ENCODE measurements at regions not wholly inside any gene's neighbourhood (a gene's known extent, or its start where the extent isn't known, plus 50 kb on each side); places are given as distances from the start of the nearest gene placed in this dataset.

GRCh38 chr1:29879217-29879616, 642.9 kb downstream of the PTPRU start:
- TF ChIP-seq CTCF (IDR thresholded peaks at IDR 0.05) (no peak), POLR2A (IDR thresholded peaks at IDR 0.05) (no peak), EP300 (IDR thresholded peaks at IDR 0.05) (no peak)
